ENCODE measurements at regions not wholly inside any gene's neighbourhood (a gene's known extent, or its start where the extent isn't known, plus 50 kb on each side); places are given as distances from the start of the nearest gene placed in this dataset.
A peak's percentile ranks its signal among the peaks of the same experiment; 100 is the strongest.

- intact Hi-C loops (cut with DNase I): no loop called here
- H3K4me3 ChIP-seq: no peak overlapping the region
- peak in 1 of 2 donors; percentile 27 for DNase-seq (ENCODE audit: extremely low spot score in 2 of 2)
- H3K9me3 ChIP-seq: no peaks in the 10 kb centered on the region
- no peaks in the 10 kb centered on the region for H3K36me3 ChIP-seq
- TF ChIP-seq POLR2A (IDR thresholded peaks at IDR 0.05) (no peak), POLR2AphosphoS5 (IDR thresholded peaks at IDR 0.05; ENCODE audit: insufficient read depth in 1 of 2, low read depth in 1 of 2) (no peak)
- TF ChIP-seq, protein P1, sequence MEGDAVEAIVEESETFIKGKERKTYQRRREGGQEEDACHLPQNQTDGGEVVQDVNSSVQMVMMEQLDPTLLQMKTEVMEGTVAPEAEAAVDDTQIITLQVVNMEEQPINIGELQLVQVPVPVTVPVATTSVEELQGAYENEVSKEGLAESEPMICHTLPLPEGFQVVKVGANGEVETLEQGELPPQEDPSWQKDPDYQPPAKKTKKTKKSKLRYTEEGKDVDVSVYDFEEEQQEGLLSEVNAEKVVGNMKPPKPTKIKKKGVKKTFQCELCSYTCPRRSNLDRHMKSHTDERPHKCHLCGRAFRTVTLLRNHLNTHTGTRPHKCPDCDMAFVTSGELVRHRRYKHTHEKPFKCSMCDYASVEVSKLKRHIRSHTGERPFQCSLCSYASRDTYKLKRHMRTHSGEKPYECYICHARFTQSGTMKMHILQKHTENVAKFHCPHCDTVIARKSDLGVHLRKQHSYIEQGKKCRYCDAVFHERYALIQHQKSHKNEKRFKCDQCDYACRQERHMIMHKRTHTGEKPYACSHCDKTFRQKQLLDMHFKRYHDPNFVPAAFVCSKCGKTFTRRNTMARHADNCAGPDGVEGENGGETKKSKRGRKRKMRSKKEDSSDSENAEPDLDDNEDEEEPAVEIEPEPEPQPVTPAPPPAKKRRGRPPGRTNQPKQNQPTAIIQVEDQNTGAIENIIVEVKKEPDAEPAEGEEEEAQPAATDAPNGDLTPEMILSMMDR (IDR thresholded peaks at IDR 0.05): no peak
- H3K4me1 ChIP-seq: no peaks in the 10 kb centered on the region
- no peak overlapping the region for H3K27ac ChIP-seq
- no peaks in the 10 kb centered on the region for H3K27me3 ChIP-seq
Measured at GRCh38 chr1:244256086-244256676, 195.5 kb downstream of the ADSS2 start.

DNA sequence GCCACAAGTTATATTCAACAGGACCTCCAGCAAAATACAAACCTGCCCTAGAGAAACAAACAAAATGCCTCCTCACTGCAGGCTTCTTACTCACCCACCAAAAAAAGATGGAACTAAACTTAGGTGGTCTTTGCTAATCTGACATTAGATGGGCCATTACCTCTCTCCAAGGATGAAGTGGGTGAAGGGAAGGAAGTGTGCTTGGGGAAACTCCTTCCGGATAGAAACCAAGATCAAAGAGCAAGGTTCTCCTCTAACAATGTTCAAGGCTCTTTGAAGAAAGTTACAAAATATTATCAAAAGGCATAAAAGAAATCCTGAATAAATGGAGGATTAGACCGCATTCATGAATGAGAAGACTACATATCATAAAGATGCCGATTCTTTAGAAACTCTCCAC, 187.5 kb downstream of the ADSS2 start:
- H3K4me3 ChIP-seq: no peak overlapping the region
- no peaks in the 10 kb centered on the region for H3K36me3 ChIP-seq
- no peaks in the 10 kb centered on the region for H3K27me3 ChIP-seq
- H3K27ac ChIP-seq: no peak overlapping the region
- H3K9me3 ChIP-seq: no peaks in the 10 kb centered on the region
- no peaks in the 10 kb centered on the region for H3K4me1 ChIP-seq
- intact Hi-C loops (cut with DNase I): no loop called here
- DNase-seq (ENCODE audit: extremely low spot score in 2 of 2): no peak
- TF ChIP-seq POLR2A (IDR thresholded peaks at IDR 0.05) (no peak), POLR2AphosphoS5 (IDR thresholded peaks at IDR 0.05; ENCODE audit: insufficient read depth in 1 of 2, low read depth in 1 of 2) (no peak)
- TF ChIP-seq, protein P1 (IDR thresholded peaks at IDR 0.05): no peak

DNA sequence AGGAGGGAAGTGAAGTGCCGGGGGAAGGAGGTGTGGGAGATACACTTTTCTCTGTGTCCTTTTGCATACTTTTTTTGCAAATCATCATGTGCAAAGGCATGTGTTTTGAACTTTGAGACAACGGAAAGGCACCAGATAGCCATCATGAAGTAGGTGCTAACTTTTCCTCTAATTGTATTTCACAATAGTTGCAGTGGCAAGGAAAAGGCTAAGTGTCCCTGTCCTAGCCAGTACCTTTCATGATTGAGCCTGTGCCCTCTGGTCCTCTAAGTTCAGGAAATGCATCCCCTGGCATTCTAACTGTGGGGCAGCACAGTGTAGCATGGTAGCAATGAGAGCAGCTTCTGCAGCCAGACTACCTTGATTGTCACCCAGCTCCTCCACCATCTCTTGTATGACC, 186.2 kb downstream of the ADSS2 start:
- intact Hi-C loops (cut with DNase I): no loop called here
- DNase-seq (ENCODE audit: extremely low spot score in 2 of 2): peak in 1 of 2 donors; percentile 44
- TF ChIP-seq, protein P1 (IDR thresholded peaks at IDR 0.05): no peak
- TF ChIP-seq POLR2A (IDR thresholded peaks at IDR 0.05): no peak
- no peak overlapping the region for H3K4me3 ChIP-seq
- H3K27me3 ChIP-seq: no peaks in the 10 kb centered on the region
- no peaks in the 10 kb centered on the region for H3K9me3 ChIP-seq
- no peak overlapping the region for H3K27ac ChIP-seq
- no peaks in the 10 kb centered on the region for H3K36me3 ChIP-seq
- no peaks in the 10 kb centered on the region for H3K4me1 ChIP-seq

DNA sequence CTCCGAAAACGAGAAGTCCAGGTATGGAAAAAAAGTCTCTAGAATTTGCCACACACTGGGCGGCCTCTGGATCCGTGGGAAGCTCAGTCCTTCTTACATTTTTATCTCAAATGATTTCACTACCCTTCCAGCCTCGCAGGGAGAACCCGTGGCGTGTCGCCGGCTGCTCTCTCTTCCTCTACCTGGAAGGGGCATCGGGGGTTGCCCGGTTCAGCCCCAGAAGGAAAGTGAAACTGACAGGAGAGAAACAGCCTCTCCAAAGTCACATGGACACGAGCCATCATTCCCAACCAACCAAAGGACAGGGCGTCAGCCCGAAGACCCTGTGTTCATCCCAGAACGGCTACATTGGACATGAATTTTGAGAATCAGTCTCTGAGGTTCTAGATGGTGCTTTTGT, 182.5 kb downstream of the ADSS2 start:
- peak in 1 of 2 donors; percentile 29 for DNase-seq (ENCODE audit: extremely low spot score in 2 of 2)
- Histone ChIP-seq H3K4me3 (no peak overlapping the region), H3K4me1 (peaks cover 11% of the 10 kb centered on the region), H3K27me3 (no peaks in the 10 kb centered on the region), H3K9me3 (peaks cover 3% of the 10 kb centered on the region), H3K36me3 (no peaks in the 10 kb centered on the region), H3K27ac (no peak overlapping the region)
- TF ChIP-seq POLR2AphosphoS5 (IDR thresholded peaks at IDR 0.05; ENCODE audit: insufficient read depth in 1 of 2, low read depth in 1 of 2): no peak
- TF ChIP-seq POLR2A (IDR thresholded peaks at IDR 0.05): no peak
- TF ChIP-seq, protein P1 (IDR thresholded peaks at IDR 0.05): no peak
- intact Hi-C loops (cut with DNase I): no loop called here

DNA sequence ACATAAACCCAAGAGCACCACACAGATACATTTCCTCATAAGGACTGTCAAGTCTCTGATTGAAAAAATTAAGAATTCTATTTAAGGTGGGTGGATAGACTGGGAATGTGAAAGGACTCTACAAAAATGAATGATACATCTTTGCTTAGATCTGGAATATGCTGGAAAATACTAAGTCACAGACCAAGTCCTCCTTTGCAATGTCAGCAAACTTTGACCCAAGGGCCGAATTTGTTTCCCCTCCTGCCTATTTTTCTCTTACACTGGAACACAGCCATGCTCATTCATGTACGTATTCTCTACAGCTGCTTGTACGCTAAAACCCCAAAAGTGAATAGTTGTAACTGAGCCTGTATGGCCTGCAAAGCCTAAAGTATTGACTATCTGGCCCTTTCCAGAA, 180.7 kb downstream of the ADSS2 start:
- TF ChIP-seq, protein P1 (IDR thresholded peaks at IDR 0.05): no peak
- TF ChIP-seq POLR2AphosphoS5 (IDR thresholded peaks at IDR 0.05; ENCODE audit: insufficient read depth in 1 of 2, low read depth in 1 of 2): no peak
- TF ChIP-seq POLR2A (IDR thresholded peaks at IDR 0.05): no peak
- intact Hi-C loops (cut with DNase I): no loop called here
- peaks cover 3% of the 10 kb centered on the region for H3K9me3 ChIP-seq
- H3K27ac ChIP-seq: no peak overlapping the region
- H3K4me1 ChIP-seq: peaks cover 13% of the 10 kb centered on the region
- H3K27me3 ChIP-seq: no peaks in the 10 kb centered on the region
- DNase-seq (ENCODE audit: extremely low spot score in 2 of 2): no peak
- no peaks in the 10 kb centered on the region for H3K36me3 ChIP-seq
- no peak overlapping the region for H3K4me3 ChIP-seq

Data from vagina (tissue), 2 donors.